DND-41 (cell line): ENCODE measurements at regions not wholly inside any gene's neighbourhood (a gene's known extent, or its start where the extent isn't known, plus 50 kb on each side); places are given as distances from the start of the nearest gene placed in this dataset.

Experiments used
- ATAC-seq: fragments of 200-7000 bp; cut with Tn5 transposase; 3 replicates; pipeline ENCODE4 v1.9.1; 2021; ENCODE audit warnings: low read depth; ENCODE audit not compliant: insufficient read depth
- DNase-seq: peaks from one replicate; pipeline ENCODE4 v3.0.0-alpha.2; 2020
- H2AFZ ChIP-seq: 2 replicates; pipeline ENCODE4 v1.6.0; 2012; ENCODE audit warnings: low read depth, low read length
- H3K27ac ChIP-seq: 2 replicates; pipeline ENCODE4 v1.5.1; 2012; ENCODE audit warnings: low read length, inconsistent platforms
- H3K27me3 ChIP-seq: fragments of 200-600 bp; sonication (generic); 2 replicates; pipeline ENCODE4 v1.6.0; 2012; ENCODE audit warnings: low read length, mild to moderate bottlenecking, inconsistent platforms; ENCODE audit not compliant: insufficient read depth, poor library complexity
- H3K36me3 ChIP-seq: 2 replicates; pipeline ENCODE4 v1.5.1; 2012; ENCODE audit warnings: low read length, inconsistent platforms; ENCODE audit not compliant: insufficient read depth
- H3K4me1 ChIP-seq: 2 replicates; pipeline ENCODE4 v1.5.1; 2012; ENCODE audit warnings: mild to moderate bottlenecking, low read length; ENCODE audit not compliant: insufficient read depth
- H3K4me2 ChIP-seq: 2 replicates; pipeline ENCODE4 v1.6.0; 2012; ENCODE audit warnings: mild to moderate bottlenecking, moderate library complexity, low read length, inconsistent platforms; ENCODE audit not compliant: insufficient read depth
- H3K4me3 ChIP-seq, 2 experiments: fragments of 200-600 bp in 1 of 2; shearing (Covaris generic) in 1 of 2; 2 replicates each; pipeline ENCODE4 v1.5.1; 2012 to 2016; ENCODE audit warnings: inconsistent platforms in 2 of 2, low read length in 2 of 2, mild to moderate bottlenecking in 2 of 2, low read depth in 1 of 2, moderate library complexity in 1 of 2
- H3K79me2 ChIP-seq: 2 replicates; pipeline ENCODE4 v1.6.0; 2012; ENCODE audit warnings: low read length, inconsistent platforms; ENCODE audit not compliant: insufficient read depth
- H3K9ac ChIP-seq: 2 replicates; pipeline ENCODE4 v1.6.0; 2012; ENCODE audit warnings: low read depth, mild to moderate bottlenecking, inconsistent platforms, low read length, moderate library complexity
- H3K9me3 ChIP-seq: 2 replicates; pipeline ENCODE4 v1.5.1; 2012; ENCODE audit warnings: low read length, moderate library complexity, mild to moderate bottlenecking, inconsistent platforms; ENCODE audit not compliant: insufficient read depth, severe bottlenecking
- H4K20me1 ChIP-seq: 2 replicates; pipeline ENCODE4 v1.6.0; 2012; ENCODE audit warnings: low read length; ENCODE audit not compliant: insufficient read depth
- EZH2 ChIP-seq: IDR thresholded peaks from 3 replicates; pipeline ENCODE4 v1.6.1; 2012; ENCODE audit warnings: borderline replicate concordance, low read depth, mild to moderate bottlenecking, moderate library complexity, low read length, inconsistent platforms; ENCODE audit not compliant: severe bottlenecking
- TF ChIP-seq, protein P1 (sequence below): IDR thresholded peaks from 2 replicates; pipeline ENCODE4 v1.5.1; 2012; ENCODE audit warnings: borderline replicate concordance, low read length, moderate library complexity, mild to moderate bottlenecking; ENCODE audit not compliant: poor library complexity, severe bottlenecking; ENCODE audit errors: extremely low read depth

DNA sequence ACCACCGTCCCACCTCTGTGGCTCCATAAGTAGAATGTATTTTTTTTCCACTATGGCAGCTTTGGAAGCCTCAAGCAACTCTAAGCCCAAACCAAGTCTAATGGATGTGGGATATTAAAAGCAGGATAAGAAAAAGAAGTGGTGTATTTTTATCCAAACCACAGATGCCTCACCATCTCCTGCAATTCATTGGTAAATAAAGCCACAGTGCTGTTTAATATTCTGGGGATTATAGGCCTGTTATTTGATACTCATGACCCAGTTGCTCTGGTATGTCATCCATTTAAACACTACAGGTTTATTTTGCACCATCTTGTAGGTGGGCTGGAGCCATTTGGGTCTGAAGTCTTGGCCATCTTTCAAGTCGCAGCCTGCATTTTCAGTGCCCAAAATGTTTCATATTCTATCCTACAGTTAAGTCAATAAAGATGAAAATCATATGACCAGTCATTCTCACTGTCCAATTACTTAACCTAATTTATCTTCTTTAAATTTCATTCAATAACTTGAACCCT is 279.5 kb upstream of the EPHA4 start:
- Histone ChIP-seq H2AFZ (no peak overlapping the region), H4K20me1 (no peaks in the 10 kb centered on the region), H3K4me1 (no peaks in the 10 kb centered on the region), H3K27me3 (no peaks in the 10 kb centered on the region), H3K9me3 (no peaks in the 10 kb centered on the region), H3K36me3 (no peaks in the 10 kb centered on the region), H3K4me3 (no peak overlapping the region), H3K79me2 (no peaks in the 10 kb centered on the region), H3K9ac (no peak overlapping the region), H3K4me2 (no peak overlapping the region), H3K27ac (no peak overlapping the region)
- ATAC-seq (no peak), DNase-seq (no peak)
- TF ChIP-seq EZH2, result no peak
- TF ChIP-seq, protein P1, sequence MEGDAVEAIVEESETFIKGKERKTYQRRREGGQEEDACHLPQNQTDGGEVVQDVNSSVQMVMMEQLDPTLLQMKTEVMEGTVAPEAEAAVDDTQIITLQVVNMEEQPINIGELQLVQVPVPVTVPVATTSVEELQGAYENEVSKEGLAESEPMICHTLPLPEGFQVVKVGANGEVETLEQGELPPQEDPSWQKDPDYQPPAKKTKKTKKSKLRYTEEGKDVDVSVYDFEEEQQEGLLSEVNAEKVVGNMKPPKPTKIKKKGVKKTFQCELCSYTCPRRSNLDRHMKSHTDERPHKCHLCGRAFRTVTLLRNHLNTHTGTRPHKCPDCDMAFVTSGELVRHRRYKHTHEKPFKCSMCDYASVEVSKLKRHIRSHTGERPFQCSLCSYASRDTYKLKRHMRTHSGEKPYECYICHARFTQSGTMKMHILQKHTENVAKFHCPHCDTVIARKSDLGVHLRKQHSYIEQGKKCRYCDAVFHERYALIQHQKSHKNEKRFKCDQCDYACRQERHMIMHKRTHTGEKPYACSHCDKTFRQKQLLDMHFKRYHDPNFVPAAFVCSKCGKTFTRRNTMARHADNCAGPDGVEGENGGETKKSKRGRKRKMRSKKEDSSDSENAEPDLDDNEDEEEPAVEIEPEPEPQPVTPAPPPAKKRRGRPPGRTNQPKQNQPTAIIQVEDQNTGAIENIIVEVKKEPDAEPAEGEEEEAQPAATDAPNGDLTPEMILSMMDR, result no peak

DNA sequence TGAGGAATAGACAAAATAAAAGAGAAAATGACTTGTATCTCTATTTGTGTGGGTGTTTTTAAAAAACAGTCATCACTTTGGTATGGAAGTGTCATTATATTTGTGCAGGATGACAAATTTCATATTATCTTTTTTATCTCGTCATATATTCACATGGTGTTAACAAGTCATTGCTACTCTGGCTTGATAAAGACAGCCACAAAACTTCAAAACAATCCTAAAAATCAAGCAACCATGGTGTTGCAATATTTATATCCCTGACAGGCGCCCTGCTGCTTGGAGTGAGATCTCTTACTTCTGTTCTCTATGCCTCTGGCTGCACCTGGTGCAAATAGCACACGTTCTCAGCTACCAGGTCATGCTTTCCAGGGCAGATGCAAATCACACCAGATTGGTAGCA is 278.0 kb upstream of the EPHA4 start:
- no peaks in the 10 kb centered on the region for H3K9me3 ChIP-seq
- DNase-seq (no peak), ATAC-seq (no peak)
- H3K9ac ChIP-seq, result no peak overlapping the region
- no peak overlapping the region for H2AFZ ChIP-seq
- no peaks in the 10 kb centered on the region for H3K36me3 ChIP-seq
- no peak for TF ChIP-seq EZH2
- TF ChIP-seq, protein P1, result no peak
- no peak overlapping the region for H3K27ac ChIP-seq
- H3K27me3 ChIP-seq, result no peaks in the 10 kb centered on the region
- H3K79me2 ChIP-seq, result no peaks in the 10 kb centered on the region
- no peaks in the 10 kb centered on the region for H3K4me1 ChIP-seq
- H3K4me2 ChIP-seq, result no peak overlapping the region
- no peaks in the 10 kb centered on the region for H4K20me1 ChIP-seq
- no peak overlapping the region for H3K4me3 ChIP-seq

DNA sequence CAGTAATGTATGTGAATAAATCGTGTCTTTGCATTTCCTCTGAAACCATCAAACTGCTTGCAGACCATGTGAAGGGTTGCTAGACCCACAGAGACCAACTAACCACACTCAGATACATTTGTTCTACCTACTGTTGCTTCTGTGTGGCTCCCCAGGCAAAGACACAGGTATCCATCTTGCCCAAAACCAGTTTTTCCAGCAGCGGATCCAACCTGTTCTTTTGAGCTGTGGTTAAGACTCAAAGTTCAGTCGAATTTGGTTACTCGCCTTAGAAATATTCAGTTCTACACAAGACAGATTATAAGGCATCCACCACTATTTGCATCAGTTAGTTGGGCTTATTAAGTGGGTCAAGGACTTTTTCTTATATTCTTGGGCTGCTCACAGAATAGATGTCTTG is 276.2 kb upstream of the EPHA4 start:
- no peak for DNase-seq
- TF ChIP-seq EZH2, result no peak
- TF ChIP-seq, protein P1, result no peak

DNA sequence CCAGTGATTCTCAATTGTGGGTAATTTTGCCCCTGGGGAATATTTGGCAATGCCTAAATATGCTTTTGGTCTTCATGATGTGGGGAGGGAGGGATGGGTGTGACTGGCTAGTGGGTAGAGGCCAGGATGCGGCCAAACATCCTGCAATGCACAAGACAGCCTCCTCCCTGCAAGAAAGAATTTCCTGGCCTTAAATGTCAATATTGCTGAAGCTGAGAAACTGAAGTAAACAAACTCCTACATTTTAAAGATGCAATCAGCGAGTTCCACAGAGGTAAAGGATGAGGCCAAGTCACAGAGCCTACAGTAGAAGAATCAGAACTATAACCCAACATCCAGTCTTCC is 272.9 kb upstream of the EPHA4 start:
- no peaks in the 10 kb centered on the region for H3K79me2 ChIP-seq
- no peak overlapping the region for H3K9ac ChIP-seq
- H3K36me3 ChIP-seq, result no peaks in the 10 kb centered on the region
- ATAC-seq, result no peak
- no peak overlapping the region for H3K4me3 ChIP-seq
- H4K20me1 ChIP-seq, result no peaks in the 10 kb centered on the region
- TF ChIP-seq, protein P1, result no peak
- no peak for TF ChIP-seq EZH2
- H2AFZ ChIP-seq, result no peak overlapping the region
- no peak for DNase-seq
- H3K4me2 ChIP-seq, result no peak overlapping the region
- no peak overlapping the region for H3K27ac ChIP-seq
- H3K4me1 ChIP-seq, result no peaks in the 10 kb centered on the region
- no peaks in the 10 kb centered on the region for H3K27me3 ChIP-seq
- no peaks in the 10 kb centered on the region for H3K9me3 ChIP-seq

More for the DNA sequence above, 276.2 kb upstream of the EPHA4 start:
- Histone ChIP-seq H3K4me2 (no peak overlapping the region), H3K79me2 (no peaks in the 10 kb centered on the region), H3K27ac (no peak overlapping the region), H3K4me3 (no peak overlapping the region), H3K36me3 (no peaks in the 10 kb centered on the region), H3K4me1 (no peaks in the 10 kb centered on the region), H3K9me3 (no peaks in the 10 kb centered on the region), H3K9ac (no peak overlapping the region), H2AFZ (no peak overlapping the region), H4K20me1 (no peaks in the 10 kb centered on the region), H3K27me3 (no peaks in the 10 kb centered on the region)
- no peak for ATAC-seq
